NCI-H1417 (cell line): ENCODE measurements at regions not wholly inside any gene's neighbourhood (a gene's known extent, or its start where the extent isn't known, plus 50 kb on each side); places are given as distances from the start of the nearest gene placed in this dataset.
"Not testable (repeated sequence)": the region's sequence is repeated elsewhere in the genome, so short reads cannot be mapped to it uniquely, and the experiment has no call there.

Experiments
- DNase-seq, 3 experiments: peaks; one replicate each; lab custom pipeline; 2025; lab: John Stamatoyannopoulos, UW

- no peak for DNase-seq
Measured at GRCh38 chr5:38607396-38607795, 51.0 kb upstream of the LIFR start.

DNA sequence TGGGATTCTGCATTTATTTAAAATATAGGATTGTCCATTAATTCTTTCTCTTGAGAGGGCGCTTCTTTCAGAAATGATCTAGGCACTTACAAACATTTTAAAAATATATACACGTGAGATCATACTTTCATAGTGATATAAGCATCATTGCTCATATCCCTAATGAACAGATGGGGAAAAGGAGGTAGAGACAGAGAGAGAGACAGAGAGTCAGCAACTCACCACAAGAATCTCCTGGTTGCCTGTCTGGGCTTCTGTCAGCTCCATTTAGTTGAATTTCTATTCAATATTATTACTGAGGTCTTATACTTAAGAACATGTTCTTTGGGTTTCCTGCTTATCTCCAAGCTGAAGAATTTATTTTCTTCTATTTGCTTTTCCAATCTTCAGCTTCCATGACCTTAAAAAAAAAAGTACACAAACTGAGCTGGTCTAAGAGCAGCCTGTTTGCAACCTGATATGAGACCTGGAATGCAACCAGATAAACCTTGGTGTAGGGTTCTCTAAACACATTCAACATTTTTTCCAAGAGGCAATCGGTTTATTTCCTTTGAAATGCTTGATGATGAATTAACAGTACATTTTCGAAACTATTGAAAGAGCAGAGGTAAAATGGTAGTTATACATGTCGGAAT, 51.6 kb upstream of the LIFR start:
- peak in 1 of 3 experiments; percentile 13 for DNase-seq

DNA sequence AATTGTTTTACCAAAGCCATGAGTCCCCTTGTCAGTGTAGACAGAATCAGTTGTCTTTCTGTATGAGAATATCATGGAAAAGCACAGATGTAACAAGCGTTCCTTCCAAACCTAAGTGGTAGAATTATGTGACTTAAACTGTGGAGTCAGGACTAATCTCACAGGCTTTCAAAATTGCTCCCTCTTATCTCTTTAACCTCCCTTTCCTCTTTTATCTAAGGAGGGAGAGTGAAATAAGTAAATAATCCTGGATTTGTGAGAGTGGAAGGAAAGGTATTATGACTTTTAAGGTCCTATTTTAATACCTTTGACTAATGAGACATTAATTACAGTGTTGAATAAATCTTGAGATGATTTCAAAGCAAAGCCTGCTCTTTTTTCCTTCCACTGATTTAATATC, 52.4 kb upstream of the LIFR start:
- DNase-seq = no peak

GRCh38 chr5:38612851-38613250, 56.4 kb upstream of the LIFR start:
- no peak for DNase-seq

DNA sequence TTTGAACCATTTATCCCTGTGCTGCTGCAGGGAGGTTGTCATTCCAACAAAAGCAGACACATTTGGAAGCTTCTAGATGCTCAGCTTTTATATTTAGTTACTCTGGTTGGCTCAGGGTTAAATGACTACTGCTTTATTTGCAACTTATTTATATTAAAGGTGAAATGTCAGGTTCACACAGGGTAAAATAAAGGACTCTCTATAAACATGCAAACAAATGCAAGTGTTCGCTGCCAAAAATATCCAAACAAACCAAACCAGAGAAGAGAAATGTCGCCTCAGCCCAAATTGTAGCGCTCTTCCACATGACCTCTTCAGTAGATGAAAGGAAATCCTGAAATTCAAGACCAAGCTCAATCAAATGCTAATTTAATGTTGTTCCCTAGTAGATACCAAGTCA, 57.0 kb upstream of the LIFR start:
- no peak for DNase-seq

DNA sequence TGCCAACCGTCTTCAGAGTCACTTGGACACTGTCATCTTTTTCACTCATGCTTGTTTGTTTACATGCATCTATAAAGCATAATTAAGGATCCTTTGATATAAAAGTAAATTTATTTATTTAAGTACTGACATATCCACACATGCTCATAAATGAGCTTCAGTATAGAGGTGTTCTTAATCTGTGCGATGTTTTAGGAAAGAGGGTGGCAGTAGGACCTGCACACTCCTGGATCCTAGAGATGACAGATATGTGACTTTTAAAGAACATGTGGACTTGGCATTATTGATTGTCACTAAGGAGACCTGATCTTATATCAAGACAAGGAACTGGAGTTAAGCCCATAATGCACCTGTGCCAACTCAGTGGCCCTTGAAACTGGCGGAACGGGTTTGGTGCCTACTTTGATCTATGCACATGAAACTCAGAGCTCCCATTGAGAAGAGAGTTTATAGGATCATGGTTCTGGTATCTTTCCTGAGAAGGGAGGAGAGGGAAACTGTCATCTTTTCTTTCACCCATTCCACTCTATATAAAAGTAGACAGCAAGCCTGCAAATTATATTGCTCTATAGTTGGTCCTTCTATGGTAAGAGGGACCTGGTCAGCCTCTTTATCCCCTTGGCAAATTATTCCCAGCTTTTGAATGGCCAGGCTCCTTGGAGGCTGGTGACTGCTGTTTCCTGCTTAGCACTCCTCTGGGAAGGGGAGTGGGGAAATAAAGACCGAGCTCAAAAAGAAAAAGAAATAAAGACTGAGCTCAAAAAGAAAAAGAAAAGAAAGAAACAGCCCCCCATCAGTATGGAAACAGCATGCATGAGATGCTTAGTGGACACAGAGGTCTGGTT, 57.8 kb upstream of the LIFR start:
- peak in 1 of 3 experiments; percentile 48 for DNase-seq

- no peak for DNase-seq
Measured at GRCh38 chr5:38615042-38615441, 58.6 kb upstream of the LIFR start.

DNA sequence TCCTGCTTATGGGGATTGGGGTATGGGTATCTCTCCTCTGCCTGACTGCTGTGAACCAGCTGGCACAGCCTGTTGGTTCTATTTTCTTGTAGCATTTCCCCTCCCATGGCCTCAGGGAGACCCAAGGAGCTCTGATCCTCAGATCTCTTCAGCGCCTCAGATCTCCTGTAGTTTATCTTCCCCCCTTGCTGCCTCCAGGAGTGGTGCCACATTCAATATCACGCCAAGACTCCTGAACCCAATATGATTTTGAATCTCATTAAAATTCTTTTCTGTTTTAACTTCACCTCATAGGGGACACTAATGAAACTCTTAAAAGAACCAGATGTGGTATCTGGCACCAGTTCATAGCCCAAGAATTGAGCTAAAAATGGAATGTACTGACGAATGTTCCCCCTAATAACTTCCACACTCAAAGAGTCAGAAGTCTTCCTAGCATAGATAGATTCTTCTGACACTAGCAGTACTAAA, 59.6 kb upstream of the LIFR start:
- no peak for DNase-seq

- DNase-seq = no peak
Measured at GRCh38 chr5:38618154-38618553, 61.7 kb upstream of the LIFR start.

DNA sequence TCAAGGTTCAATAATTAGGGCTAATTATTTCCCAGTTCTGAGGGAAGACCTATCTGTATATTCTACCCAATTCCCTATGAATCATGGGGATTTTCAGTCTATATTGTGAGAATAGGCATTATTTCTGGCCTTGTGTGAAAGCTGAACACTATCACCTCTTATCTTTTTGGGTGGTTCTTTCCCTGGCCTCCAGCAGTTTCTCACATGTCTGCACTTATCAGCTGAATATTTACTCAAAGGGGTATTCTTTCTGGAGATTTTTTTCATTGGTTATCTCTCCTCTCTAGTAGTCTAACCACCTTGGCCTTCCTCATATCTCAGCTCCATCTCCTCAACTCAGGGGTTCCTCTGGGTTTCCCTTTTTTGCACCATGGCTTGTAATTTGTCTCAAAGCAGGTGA, 64.9 kb upstream of the LIFR start:
- no peak for DNase-seq

DNA sequence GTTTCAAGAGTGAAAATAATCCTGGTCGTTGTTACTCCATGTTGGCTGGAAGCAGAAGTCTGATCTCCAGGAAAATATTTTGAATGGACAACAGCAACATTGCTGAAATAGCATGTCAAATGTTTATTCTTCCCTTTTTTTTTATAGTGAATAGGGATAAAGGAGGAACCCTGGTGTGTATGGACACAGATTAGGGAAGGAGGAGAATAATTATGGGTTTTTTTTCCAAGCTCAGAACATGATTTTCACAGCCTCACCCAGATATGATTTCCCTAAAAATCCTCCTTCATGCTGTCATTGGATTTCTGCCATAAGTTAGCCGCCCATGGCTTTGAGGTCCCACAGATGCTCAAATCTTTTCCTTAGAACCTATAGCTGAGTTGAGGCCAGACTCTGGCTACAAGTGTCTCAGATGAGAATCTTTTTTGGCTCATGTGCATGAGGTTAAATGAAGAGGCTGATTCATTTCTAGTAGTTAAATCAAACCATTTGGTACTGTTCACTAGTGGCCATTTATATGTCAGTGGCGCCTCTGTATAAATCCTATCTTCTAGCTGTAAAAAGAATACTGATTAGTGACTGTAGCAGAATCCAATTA, 65.5 kb upstream of the LIFR start:
- DNase-seq = no peak

GRCh38 chr5:38622723-38623129, 66.3 kb upstream of the LIFR start:
- DNase-seq = no peak

- not testable (repeated sequence) for DNase-seq
Measured at GRCh38 chr5:38624541-38624940, 68.1 kb upstream of the LIFR start.

DNA sequence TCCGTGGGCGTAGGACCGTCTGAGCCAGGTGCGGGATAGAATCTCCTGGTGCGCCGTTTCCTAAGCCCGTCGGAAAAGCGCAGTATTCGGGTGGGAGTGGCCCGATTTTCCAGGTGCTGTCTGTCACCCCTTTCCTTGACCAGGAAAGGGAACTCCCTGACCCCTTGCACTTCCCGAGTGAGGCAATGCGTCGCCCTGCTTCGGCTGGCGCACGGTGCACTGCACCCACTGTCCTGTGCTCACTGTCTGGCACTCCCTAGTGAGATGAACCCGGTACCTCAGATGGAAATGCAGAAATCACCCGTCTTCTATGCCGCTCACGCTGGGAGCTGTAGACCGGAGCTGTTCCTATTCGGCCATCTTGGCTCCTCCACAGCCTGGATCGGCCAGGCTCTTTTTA, 74.9 kb upstream of the LIFR start:
- DNase-seq = not testable (repeated sequence)

- DNase-seq = no peak
Measured at GRCh38 chr5:38634568-38635369, 78.3 kb upstream of the LIFR start.

- peak in 2 of 3 experiments; percentile 14 to 71 for DNase-seq
Measured at GRCh38 chr5:38636626-38637025, 80.2 kb upstream of the LIFR start.

DNA sequence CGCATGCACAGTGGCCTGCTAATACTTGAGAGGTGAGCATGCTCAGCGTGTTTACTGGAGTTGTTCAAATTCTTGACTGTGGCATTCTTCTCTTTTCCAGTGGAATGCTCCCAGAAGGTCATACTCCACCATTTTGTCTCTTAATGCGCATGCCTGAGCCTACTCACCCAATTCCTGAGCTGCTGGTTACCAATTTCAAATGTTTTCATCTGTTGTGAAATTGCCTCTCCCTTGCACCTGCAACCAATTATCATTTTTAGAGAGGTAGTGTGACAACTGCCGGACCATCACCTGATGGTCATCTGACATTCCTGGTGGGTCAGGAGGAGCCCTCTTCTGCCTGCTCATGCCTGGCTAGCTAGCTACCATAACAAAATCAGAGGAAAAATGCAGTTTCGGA, 82.2 kb upstream of the LIFR start:
- no peak for DNase-seq

DNA sequence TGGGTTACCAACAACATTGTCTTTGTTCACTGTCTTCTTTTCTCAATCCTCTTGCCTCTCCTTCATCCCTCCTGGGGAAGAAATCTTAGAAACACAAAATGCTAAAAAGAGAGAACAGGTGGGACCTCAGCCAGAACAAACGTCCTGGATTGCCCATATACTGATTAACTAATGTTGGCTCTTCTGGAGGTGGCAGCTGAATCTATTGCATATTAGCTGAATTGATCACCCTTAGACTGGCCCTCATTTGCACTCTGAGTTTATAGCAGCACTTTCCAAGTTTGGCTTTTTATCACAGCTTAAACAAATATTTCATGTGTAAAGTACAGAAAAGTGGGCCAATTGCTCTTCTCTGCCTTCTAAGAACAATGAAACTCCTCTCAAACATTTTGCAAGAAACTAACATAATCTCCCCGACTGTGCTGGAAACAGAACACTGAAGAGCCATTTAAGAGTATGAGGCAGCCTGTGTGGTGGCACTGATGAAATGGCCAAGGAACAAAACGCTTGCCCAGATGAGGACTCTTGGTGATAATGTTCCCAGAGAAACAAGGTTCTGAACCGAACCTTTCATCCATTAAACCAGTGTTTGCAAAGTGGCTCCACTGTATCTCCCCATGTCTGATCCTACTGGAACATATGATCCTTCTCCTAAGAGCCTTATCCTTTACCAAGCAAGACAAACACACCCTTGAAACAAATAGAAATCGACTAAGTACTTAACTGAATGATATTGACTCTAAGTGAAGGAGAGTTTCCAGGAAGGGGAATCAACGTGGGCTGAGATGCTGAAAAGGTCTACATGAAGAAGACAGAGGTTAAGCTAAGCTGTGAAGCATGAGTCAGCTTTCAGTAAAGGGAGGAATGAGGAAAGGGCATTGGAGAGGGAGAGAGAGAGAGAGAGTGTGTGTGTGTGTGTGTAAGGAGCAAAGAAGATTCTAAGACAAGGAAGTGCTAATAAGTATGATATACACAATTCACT, 83.2 kb upstream of the LIFR start:
- peak in 1 of 3 experiments; percentile 35 for DNase-seq

GRCh38 chr5:38641003-38641402, 84.6 kb upstream of the LIFR start:
- no peak for DNase-seq

DNA sequence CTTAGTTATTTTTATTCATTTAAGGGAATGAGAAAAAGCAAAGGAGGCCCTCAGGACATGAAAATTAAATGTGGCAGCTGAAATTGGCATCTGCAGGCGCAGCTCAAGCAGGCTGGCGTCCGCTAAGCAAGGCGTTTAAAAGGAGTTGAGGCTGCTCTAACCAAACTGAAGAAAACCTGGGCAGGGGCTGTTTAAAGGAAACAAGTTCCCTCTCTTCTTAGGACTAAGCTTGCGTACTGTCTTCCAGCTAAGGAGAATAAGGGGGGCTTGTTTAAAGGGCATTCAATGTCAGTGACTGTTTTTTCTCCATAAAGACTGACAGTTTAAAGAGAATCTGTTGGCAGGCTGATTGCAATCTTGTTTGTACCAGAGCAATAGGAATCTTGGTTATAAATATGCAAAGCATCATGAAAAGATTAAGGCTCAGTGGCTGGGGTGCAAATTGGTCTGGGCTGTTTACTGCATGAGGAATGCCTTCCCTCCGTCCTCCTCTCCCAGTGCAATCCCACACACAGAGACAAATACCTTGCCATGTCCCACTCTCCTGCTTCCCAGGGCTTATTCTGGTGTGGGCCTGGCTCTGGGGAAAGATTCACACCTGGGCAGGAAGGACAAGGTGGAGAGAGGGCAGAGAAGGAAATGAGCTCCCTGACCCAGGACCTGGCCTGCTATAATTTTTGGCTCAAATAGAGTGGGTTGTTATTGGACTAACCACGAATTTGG, 85.9 kb upstream of the LIFR start:
- no peak for DNase-seq
